ENCODE measurements at regions not wholly inside any gene's neighbourhood (a gene's known extent, or its start where the extent isn't known, plus 50 kb on each side); places are given as distances from the start of the nearest gene placed in this dataset.
A peak's percentile ranks its signal among the peaks of the same experiment; 100 is the strongest.

DNA sequence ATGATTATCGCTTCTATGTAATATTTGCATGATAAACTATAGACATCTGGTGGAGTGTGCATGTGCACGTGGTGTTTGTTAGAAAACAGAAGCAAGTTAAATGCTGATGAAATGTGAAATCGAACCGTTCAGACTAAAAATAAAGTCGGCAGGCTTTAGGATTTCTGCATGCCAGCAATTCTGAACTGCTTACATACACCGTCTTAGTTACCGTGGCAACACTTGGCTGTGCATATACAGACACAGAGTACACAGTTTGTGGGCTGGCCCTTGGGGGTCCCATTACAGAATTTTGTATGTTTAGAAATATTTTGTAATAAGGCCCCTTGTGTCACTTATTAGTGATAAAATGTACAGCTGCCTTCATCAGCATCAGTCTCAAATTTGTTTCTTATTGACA lies 605.5 kb downstream of the RBFOX1 start:
- H3K9me3 Mint-ChIP-seq (ENCODE audit: unreplicated experiment) = peaks cover 3% of the 10 kb centered on the region
- TF ChIP-seq, protein P1, sequence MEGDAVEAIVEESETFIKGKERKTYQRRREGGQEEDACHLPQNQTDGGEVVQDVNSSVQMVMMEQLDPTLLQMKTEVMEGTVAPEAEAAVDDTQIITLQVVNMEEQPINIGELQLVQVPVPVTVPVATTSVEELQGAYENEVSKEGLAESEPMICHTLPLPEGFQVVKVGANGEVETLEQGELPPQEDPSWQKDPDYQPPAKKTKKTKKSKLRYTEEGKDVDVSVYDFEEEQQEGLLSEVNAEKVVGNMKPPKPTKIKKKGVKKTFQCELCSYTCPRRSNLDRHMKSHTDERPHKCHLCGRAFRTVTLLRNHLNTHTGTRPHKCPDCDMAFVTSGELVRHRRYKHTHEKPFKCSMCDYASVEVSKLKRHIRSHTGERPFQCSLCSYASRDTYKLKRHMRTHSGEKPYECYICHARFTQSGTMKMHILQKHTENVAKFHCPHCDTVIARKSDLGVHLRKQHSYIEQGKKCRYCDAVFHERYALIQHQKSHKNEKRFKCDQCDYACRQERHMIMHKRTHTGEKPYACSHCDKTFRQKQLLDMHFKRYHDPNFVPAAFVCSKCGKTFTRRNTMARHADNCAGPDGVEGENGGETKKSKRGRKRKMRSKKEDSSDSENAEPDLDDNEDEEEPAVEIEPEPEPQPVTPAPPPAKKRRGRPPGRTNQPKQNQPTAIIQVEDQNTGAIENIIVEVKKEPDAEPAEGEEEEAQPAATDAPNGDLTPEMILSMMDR (IDR thresholded peaks at IDR 0.05; ENCODE audit: insufficient read depth in 1 of 2, low read depth in 1 of 2, low read length in 1 of 2, severe bottlenecking in 1 of 2, unreplicated experiment in 1 of 2) = no peak
- no TSS peak for BruUV-seq (replicated peaks)
- H3K36me3 ChIP-seq (ENCODE audit: control insufficient read depth, insufficient read depth, low read length) = no peaks in the 10 kb centered on the region
- no peak overlapping the region for H3K27ac Mint-ChIP-seq (ENCODE audit: unreplicated experiment)
- H3K4me1 ChIP-seq = no peaks in the 10 kb centered on the region
- ChIA-PET CTCF (no interaction called here), POLR2A (no interaction called here)
- no peak overlapping the region for H3K4me3 ChIP-seq (ENCODE audit: low read depth, low read length)
- H3K27me3 Mint-ChIP-seq (ENCODE audit: insufficient read depth, unreplicated experiment) = peaks cover 3% of the 10 kb centered on the region
- DNase-seq = no peak
- H3K36me3 Mint-ChIP-seq (ENCODE audit: insufficient read depth, unreplicated experiment) = no peaks in the 10 kb centered on the region
- no peak overlapping the region for H3K4me3 Mint-ChIP-seq (ENCODE audit: unreplicated experiment)
- H3K4me1 Mint-ChIP-seq (ENCODE audit: low read depth, unreplicated experiment) = no peaks in the 10 kb centered on the region
- H3K27me3 ChIP-seq (replicated peaks; ENCODE audit: control insufficient read depth, insufficient read depth, low read length) = no peaks in the 10 kb centered on the region
- intact Hi-C loops (cut with micrococcal nuclease; ENCODE audit: unreplicated experiment) = loop anchor here (2.0 kb wide), 1 partner anchor 45 kb away; no protein-coding TSS in a partner anchor
- H3K9me3 ChIP-seq = no peaks in the 10 kb centered on the region

DNA sequence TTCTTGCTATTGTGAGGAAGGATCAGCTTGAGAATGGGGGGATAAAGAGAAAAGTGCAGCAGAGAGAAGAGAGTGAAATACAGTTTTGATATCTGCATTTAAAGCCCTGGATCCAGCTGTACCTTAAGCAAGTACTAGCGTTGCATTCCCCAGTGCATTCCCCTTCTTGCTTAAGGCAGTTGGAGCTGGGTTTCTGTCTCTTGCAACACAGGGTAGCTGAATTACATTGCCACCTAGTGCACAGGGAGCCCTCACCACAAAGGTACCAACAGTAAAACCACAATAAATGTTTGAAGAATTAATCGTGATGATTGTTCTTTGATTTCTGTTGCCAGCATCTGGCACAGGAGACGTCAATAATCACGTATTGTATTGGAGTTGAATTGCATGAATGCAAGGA lies 588.7 kb downstream of the RBFOX1 start:
- Mint-ChIP-seq H3K4me3 (ENCODE audit: unreplicated experiment) (no peak overlapping the region), H3K9me3 (ENCODE audit: unreplicated experiment) (no peaks in the 10 kb centered on the region), H3K4me1 (ENCODE audit: low read depth, unreplicated experiment) (no peaks in the 10 kb centered on the region), H3K36me3 (ENCODE audit: insufficient read depth, unreplicated experiment) (no peaks in the 10 kb centered on the region), H3K27me3 (ENCODE audit: insufficient read depth, unreplicated experiment) (no peaks in the 10 kb centered on the region), H3K27ac (ENCODE audit: unreplicated experiment) (no peak overlapping the region)
- Histone ChIP-seq H3K27me3 (replicated peaks; ENCODE audit: control insufficient read depth, insufficient read depth, low read length) (no peaks in the 10 kb centered on the region), H3K4me3 (ENCODE audit: low read depth, low read length) (no peak overlapping the region), H3K4me1 (no peaks in the 10 kb centered on the region), H3K36me3 (ENCODE audit: control insufficient read depth, insufficient read depth, low read length) (no peaks in the 10 kb centered on the region), H3K9me3 (no peaks in the 10 kb centered on the region)
- intact Hi-C loops (cut with micrococcal nuclease; ENCODE audit: unreplicated experiment) = no loop called here
- TF ChIP-seq, protein P1 (IDR thresholded peaks at IDR 0.05; ENCODE audit: insufficient read depth in 1 of 2, low read depth in 1 of 2, low read length in 1 of 2, severe bottlenecking in 1 of 2, unreplicated experiment in 1 of 2) = no peak
- ChIA-PET CTCF (interaction anchor here (1.2 kb wide), 1 partner anchor 896 kb away, joined by 3 read pairs; no protein-coding TSS in a partner anchor), POLR2A (no interaction called here)
- peak in 1 of 2 experiments; percentile 2 for DNase-seq
- BruUV-seq (replicated peaks) = no TSS peak

DNA sequence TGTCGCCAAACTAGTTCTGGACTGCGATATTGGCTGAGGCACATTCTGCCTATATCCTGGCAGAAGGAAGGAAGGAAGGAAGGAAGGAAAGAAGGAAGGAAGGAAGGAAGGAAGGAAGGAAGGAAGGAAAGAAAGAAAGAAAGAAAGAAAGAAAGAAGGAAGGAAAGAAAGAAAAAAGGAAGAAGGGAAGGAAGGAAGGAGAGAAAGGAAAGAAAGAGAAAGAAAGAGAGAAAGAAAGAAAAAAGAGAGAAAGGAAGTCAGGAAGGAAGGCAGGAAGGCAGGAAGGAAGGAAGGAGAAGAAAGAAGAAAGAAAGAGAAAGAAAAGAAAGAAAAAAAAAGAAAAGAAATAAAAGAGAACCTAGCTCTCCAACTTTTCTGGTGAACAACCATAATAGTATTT lies 587.1 kb downstream of the RBFOX1 start:
- H3K4me1 Mint-ChIP-seq (ENCODE audit: low read depth, unreplicated experiment) = peaks cover 3% of the 10 kb centered on the region
- intact Hi-C loops (cut with micrococcal nuclease; ENCODE audit: unreplicated experiment) = no loop called here
- Histone ChIP-seq H3K4me1 (0 out of 2 replicates have a peak, but pooled peaks cover under 1% of the 10 kb centered on the region), H3K27me3 (replicated peaks; ENCODE audit: control insufficient read depth, insufficient read depth, low read length) (no peaks in the 10 kb centered on the region), H3K4me3 (ENCODE audit: low read depth, low read length) (no peak overlapping the region), H3K36me3 (ENCODE audit: control insufficient read depth, insufficient read depth, low read length) (no peaks in the 10 kb centered on the region), H3K9me3 (no peaks in the 10 kb centered on the region)
- TF ChIP-seq, protein P1 (IDR thresholded peaks at IDR 0.05; ENCODE audit: insufficient read depth in 1 of 2, low read depth in 1 of 2, low read length in 1 of 2, severe bottlenecking in 1 of 2, unreplicated experiment in 1 of 2) = no peak
- no peak overlapping the region for H3K4me3 Mint-ChIP-seq (ENCODE audit: unreplicated experiment)
- H3K36me3 Mint-ChIP-seq (ENCODE audit: insufficient read depth, unreplicated experiment) = no peaks in the 10 kb centered on the region
- H3K27me3 Mint-ChIP-seq (ENCODE audit: insufficient read depth, unreplicated experiment) = no peaks in the 10 kb centered on the region
- H3K27ac Mint-ChIP-seq (ENCODE audit: unreplicated experiment) = no peak overlapping the region
- ChIA-PET CTCF (no interaction called here), POLR2A (no interaction called here)
- BruUV-seq (replicated peaks) = no TSS peak
- no peak for DNase-seq
- H3K9me3 Mint-ChIP-seq (ENCODE audit: unreplicated experiment) = no peaks in the 10 kb centered on the region

Measured in Caco-2 (cell line).